ENCODE measurements at regions not wholly inside any gene's neighbourhood (a gene's known extent, or its start where the extent isn't known, plus 50 kb on each side); places are given as distances from the start of the nearest gene placed in this dataset.

DNA sequence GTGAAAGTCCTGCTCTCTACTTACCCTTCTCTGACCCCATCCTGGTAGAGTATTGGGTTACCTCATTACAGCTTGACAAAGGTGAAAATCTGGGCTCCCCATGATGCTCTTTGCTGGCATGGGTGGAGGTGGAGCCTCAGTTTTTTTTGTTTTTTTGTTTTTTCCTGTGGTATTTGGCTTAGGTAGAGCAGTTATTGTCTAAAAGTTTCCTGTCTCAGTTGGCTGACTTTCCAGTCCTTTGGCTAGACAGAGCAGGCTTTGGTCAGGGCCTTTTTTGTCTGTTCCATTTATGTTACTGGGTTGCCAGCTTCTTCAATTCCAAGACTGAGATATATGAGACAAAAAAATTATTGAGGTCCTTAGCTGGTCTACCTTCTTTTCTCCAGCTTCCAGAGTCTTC is 163.4 kb downstream of the GALC start:
- TF ChIP-seq, protein P1, sequence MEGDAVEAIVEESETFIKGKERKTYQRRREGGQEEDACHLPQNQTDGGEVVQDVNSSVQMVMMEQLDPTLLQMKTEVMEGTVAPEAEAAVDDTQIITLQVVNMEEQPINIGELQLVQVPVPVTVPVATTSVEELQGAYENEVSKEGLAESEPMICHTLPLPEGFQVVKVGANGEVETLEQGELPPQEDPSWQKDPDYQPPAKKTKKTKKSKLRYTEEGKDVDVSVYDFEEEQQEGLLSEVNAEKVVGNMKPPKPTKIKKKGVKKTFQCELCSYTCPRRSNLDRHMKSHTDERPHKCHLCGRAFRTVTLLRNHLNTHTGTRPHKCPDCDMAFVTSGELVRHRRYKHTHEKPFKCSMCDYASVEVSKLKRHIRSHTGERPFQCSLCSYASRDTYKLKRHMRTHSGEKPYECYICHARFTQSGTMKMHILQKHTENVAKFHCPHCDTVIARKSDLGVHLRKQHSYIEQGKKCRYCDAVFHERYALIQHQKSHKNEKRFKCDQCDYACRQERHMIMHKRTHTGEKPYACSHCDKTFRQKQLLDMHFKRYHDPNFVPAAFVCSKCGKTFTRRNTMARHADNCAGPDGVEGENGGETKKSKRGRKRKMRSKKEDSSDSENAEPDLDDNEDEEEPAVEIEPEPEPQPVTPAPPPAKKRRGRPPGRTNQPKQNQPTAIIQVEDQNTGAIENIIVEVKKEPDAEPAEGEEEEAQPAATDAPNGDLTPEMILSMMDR (conservative IDR thresholded peaks at IDR 0.05): no peak
- no peak for TF ChIP-seq ZFX (IDR thresholded peaks at IDR 0.05)

All from C4-2B (cell line).